K562 (cell line): ENCODE measurements at regions not wholly inside any gene's neighbourhood (a gene's known extent, or its start where the extent isn't known, plus 50 kb on each side); places are given as distances from the start of the nearest gene placed in this dataset.

ENCODE experiments used
- ATAC-seq: fragments of 200-7000 bp; cut with Tn5 transposase; 3 replicates; pipeline ENCODE4 v1.9.1; 2020; ENCODE audit warnings: moderate library complexity
- BruUV-seq: library from RNA; stranded (reverse); fragments of 400-500 nt; replicated peaks from 2 replicates; lab custom pipeline; 2021; lab: Mats Ljungman, UMichigan
- CTCF ChIA-PET: fragments of 300-600 bp; formaldehyde crosslinking; extraction: SDS; loops from one replicate; lab custom pipeline; 2021; ENCODE audit warnings: low intra/inter-chr PET ratio; lab: Yijun Ruan, JAX
- POLR2A ChIA-PET: fragments of 300-600, 350-650 bp; sonication (Branson Sonifier 250); formaldehyde crosslinking; extraction: SDS; loops from one replicate; lab custom pipeline; 2021; ENCODE audit warnings: antibody characterized with exemption, inconsistent platforms; lab: Yijun Ruan, JAX
- DNase-seq, 4 experiments: peaks; one replicate each; pipeline versions ENCODE4 v3.0.0 to v3.0.0-alpha.2; 2011 to 2018; ENCODE audit warnings: low spot score in 3 of 4, mixed read lengths in 3 of 4; ENCODE audit errors: extremely low read depth in 1 of 4
- FAIRE-seq: peaks from 2 replicates; lab custom pipeline; 2011; peaks lifted over from hg19 to GRCh38; lab: Jason Lieb, UNC
- H2AFZ ChIP-seq: 2 replicates; pipeline ENCODE4 v1.6.0; 2011; ENCODE audit warnings: low read depth, low read length, control low read depth, inconsistent platforms
- H3K27ac ChIP-seq: fragments of 200-600 bp; 3 replicates; pipeline ENCODE4 v1.8.0; 2011; ENCODE audit warnings: low read depth, mild to moderate bottlenecking, control low read depth, inconsistent platforms, low read length, moderate library complexity, mixed read lengths; ENCODE audit errors: extremely low read depth
- H3K27me3 ChIP-seq, 2 experiments: fragments of 300-600 bp in 1 of 2; 2 replicates in 1 of 2; 3 replicates in 1 of 2; pipeline versions ENCODE4 v1.6.0 to v1.8.0; 2011; ENCODE audit warnings: inconsistent platforms in 2 of 2, low read length in 2 of 2, mild to moderate bottlenecking in 1 of 2, mixed read lengths in 1 of 2, moderate library complexity in 1 of 2; ENCODE audit not compliant: control insufficient read depth in 2 of 2, insufficient read depth in 2 of 2
- H3K36me3 ChIP-seq: fragments of 300-600 bp; 3 replicates; pipeline ENCODE4 v1.8.0; 2011; ENCODE audit warnings: mild to moderate bottlenecking, low read length, inconsistent platforms; ENCODE audit not compliant: control insufficient read depth, insufficient read depth
- H3K4me1 ChIP-seq, 2 experiments: fragments of 200-600 bp in 1 of 2; replicated peaks in 1 of 2; 2 replicates in 1 of 2; 3 replicates in 1 of 2; pipeline versions ENCODE4 v1.5.1 to v1.8.0; 2011; ENCODE audit warnings: inconsistent platforms in 2 of 2, low read length in 2 of 2, mild to moderate bottlenecking in 1 of 2, mixed read lengths in 1 of 2, moderate library complexity in 1 of 2; ENCODE audit not compliant: control insufficient read depth in 2 of 2, insufficient read depth in 2 of 2
- H3K4me2 ChIP-seq: 2 replicates; pipeline ENCODE4 v1.6.1; 2011; ENCODE audit warnings: low read length, control low read depth, inconsistent platforms, mixed read lengths; ENCODE audit not compliant: insufficient read depth
- H3K4me3 ChIP-seq: fragments of 200-600 bp; sonication (generic), shearing (Covaris generic); 2 replicates; pipeline ENCODE4 v1.5.1; 2016; ENCODE audit warnings: control low read depth, inconsistent platforms
- H3K79me2 ChIP-seq: fragments of 200-600 bp; 3 replicates; pipeline ENCODE4 v1.8.0; 2011; ENCODE audit warnings: low read length, inconsistent platforms; ENCODE audit not compliant: control insufficient read depth, insufficient read depth
- H3K9ac ChIP-seq, 2 experiments: 2 replicates each; pipeline versions ENCODE4 v1.6.0 to v1.6.1; 2011; ENCODE audit warnings: low read depth in 2 of 2, low read length in 2 of 2, control low read depth in 1 of 2, inconsistent platforms in 1 of 2, mild to moderate bottlenecking in 1 of 2, mixed read lengths in 1 of 2; ENCODE audit not compliant: insufficient read depth in 1 of 2
- H3K9me1 ChIP-seq: one replicate; pipeline ENCODE4 v1.6.0; 2011; ENCODE audit warnings: inconsistent platforms, mild to moderate bottlenecking, low read length, moderate library complexity; ENCODE audit not compliant: control insufficient read depth, insufficient read depth
- H3K9me3 ChIP-seq: replicated peaks from 2 replicates; pipeline ENCODE4 v1.5.1; 2011; ENCODE audit warnings: low read depth, low read length, inconsistent platforms; ENCODE audit not compliant: control insufficient read depth, insufficient read depth
- H4K20me1 ChIP-seq: replicated peaks from 2 replicates; pipeline ENCODE4 v1.6.1; 2011; ENCODE audit warnings: low read length, inconsistent platforms, mixed read lengths; ENCODE audit not compliant: control insufficient read depth, insufficient read depth
- CHD4 ChIP-seq: fragments of 200-600 bp; sonication (generic); IDR thresholded peaks from 3 replicates; pipeline ENCODE4 v1.6.1; 2012; ENCODE audit warnings: low read depth, mild to moderate bottlenecking, mixed read lengths, low read length, inconsistent platforms; ENCODE audit not compliant: insufficient read depth, insufficient replicate concordance, poor library complexity, severe bottlenecking
- E2F3 ChIP-seq: fragments of 250-450 bp; sonication (Bioruptor Pico); IDR thresholded peaks from 2 replicates; pipeline ENCODE4 v1.4.0; 2020; ENCODE audit warnings: mild to moderate bottlenecking
- in situ Hi-C: fragments of 300-500 bp; cut with MboI; formaldehyde crosslinking; loops from 4 replicates; pipeline ENCODE4 v1.15.0; 2018; ENCODE audit warnings: inconsistent platforms, mixed read lengths
- intact Hi-C: fragments of 100-400 bp; cut with micrococcal nuclease; formaldehyde crosslinking; loops from 2 replicates; pipeline ENCODE4 v1.14.2; 2022
- TF ChIP-seq, protein P1 (sequence below): fragments of 450-650 bp; IDR thresholded peaks from 2 replicates; pipeline ENCODE4 v1.6.1; 2016; ENCODE audit warnings: low read depth, mild to moderate bottlenecking, moderate library complexity
- TF ChIP-seq, protein P2 (sequence below): sonication (generic); formaldehyde crosslinking; IDR thresholded peaks from 2 replicates; pipeline ENCODE4 v1.8.0; 2022; ENCODE audit warnings: missing genetic modification reagents, mild to moderate bottlenecking, borderline replicate concordance

DNA sequence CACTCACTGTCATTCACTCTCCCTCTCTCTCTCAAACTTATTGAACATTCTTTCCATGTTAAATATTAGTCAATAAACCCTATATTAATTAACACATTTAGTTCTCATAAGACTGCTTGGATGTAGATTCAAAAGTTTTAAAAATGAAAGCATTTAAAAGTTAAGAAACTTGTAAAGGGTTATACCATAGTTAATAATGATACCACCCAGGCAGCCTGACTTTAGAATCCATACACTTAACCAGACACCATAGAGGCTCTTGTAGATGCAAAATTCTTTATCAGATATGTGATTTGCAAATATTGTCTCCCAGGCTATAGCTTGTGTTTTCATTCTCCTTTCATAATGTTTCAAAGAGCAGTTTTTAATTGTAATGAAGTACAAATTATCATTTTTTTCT is 335.8 kb upstream of the ACTBL2 start:
- no peak for ATAC-seq
- no TSS peak for BruUV-seq
- no peak for FAIRE-seq
- DNase-seq, result no peak
- Histone ChIP-seq H3K79me2 (no peaks in the 10 kb centered on the region), H3K4me1 (no peaks in the 10 kb centered on the region), H4K20me1 (no peaks in the 10 kb centered on the region), H3K9ac (no peak overlapping the region), H2AFZ (no peak overlapping the region), H3K4me2 (no peak overlapping the region), H3K4me3 (no peak overlapping the region), H3K9me1 (no peaks in the 10 kb centered on the region), H3K27me3 (no peaks in the 10 kb centered on the region), H3K27ac (no peak overlapping the region), H3K9me3 (no peaks in the 10 kb centered on the region), H3K36me3 (no peaks in the 10 kb centered on the region)
- in situ Hi-C loops (no loop called here), intact Hi-C loops (no loop called here)
- POLR2A ChIA-PET, result no interaction called here
- CTCF ChIA-PET, result no interaction called here
- TF ChIP-seq CHD4 (no peak), E2F3 (CRISPR knock-in tag) (no peak)
- TF ChIP-seq, protein P1, sequence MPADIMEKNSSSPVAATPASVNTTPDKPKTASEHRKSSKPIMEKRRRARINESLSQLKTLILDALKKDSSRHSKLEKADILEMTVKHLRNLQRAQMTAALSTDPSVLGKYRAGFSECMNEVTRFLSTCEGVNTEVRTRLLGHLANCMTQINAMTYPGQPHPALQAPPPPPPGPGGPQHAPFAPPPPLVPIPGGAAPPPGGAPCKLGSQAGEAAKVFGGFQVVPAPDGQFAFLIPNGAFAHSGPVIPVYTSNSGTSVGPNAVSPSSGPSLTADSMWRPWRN, result no peak
- TF ChIP-seq, protein P2, sequence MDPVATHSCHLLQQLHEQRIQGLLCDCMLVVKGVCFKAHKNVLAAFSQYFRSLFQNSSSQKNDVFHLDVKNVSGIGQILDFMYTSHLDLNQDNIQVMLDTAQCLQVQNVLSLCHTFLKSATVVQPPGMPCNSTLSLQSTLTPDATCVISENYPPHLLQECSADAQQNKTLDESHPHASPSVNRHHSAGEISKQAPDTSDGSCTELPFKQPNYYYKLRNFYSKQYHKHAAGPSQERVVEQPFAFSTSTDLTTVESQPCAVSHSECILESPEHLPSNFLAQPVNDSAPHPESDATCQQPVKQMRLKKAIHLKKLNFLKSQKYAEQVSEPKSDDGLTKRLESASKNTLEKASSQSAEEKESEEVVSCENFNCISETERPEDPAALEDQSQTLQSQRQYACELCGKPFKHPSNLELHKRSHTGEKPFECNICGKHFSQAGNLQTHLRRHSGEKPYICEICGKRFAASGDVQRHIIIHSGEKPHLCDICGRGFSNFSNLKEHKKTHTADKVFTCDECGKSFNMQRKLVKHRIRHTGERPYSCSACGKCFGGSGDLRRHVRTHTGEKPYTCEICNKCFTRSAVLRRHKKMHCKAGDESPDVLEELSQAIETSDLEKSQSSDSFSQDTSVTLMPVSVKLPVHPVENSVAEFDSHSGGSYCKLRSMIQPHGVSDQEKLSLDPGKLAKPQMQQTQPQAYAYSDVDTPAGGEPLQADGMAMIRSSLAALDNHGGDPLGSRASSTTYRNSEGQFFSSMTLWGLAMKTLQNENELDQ (CRISPR knock-in tag), result no peak
